Testis (tissue), 2 donors: ENCODE measurements at regions not wholly inside any gene's neighbourhood (a gene's known extent, or its start where the extent isn't known, plus 50 kb on each side); places are given as distances from the start of the nearest gene placed in this dataset.
"Not testable (repeated sequence)": the region's sequence is repeated elsewhere in the genome, so short reads cannot be mapped to it uniquely, and the experiment has no call there.

Source experiments
- DNase-seq: peaks from one replicate; pipeline ENCODE4 v3.0.0-alpha.2; 2019
- H3K27ac ChIP-seq, 2 donors: fragments of 200-600 bp; sonication (generic); one replicate each; pipeline ENCODE4 v1.5.1; 2019
- H3K27me3 ChIP-seq: fragments of 200-600 bp; sonication (generic); one replicate; pipeline ENCODE4 v1.5.1; 2019
- H3K36me3 ChIP-seq: fragments of 200-600 bp; sonication (generic); one replicate; pipeline ENCODE4 v1.5.1; 2017; ENCODE audit warnings: low read depth; ENCODE audit errors: missing control alignments
- H3K4me1 ChIP-seq: fragments of 200-600 bp; sonication (generic); one replicate; pipeline ENCODE4 v1.5.1; 2019
- H3K4me3 ChIP-seq, 2 donors: fragments of 200-600 bp; sonication (generic); one replicate each; pipeline ENCODE4 v1.5.1; 2017 to 2019
- H3K9me3 ChIP-seq: fragments of 200-600 bp; sonication (generic); one replicate; pipeline ENCODE4 v1.5.1; 2017
- CTCF ChIP-seq, 3 experiments: fragments of 450-650 bp in 2 of 3; fragments of 200-600 bp in 1 of 3; sonication (generic) in 1 of 3; IDR thresholded peaks; one replicate each; pipeline ENCODE4 v1.5.1; 2016 to 2019; ENCODE audit warnings: antibody characterized with exemption in 3 of 3, mild to moderate bottlenecking in 2 of 3, moderate library complexity in 1 of 3
- POLR2A ChIP-seq: fragments of 450-650 bp; IDR thresholded peaks from one replicate; pipeline ENCODE4 v1.6.1; 2017; ENCODE audit warnings: antibody characterized with exemption, mild to moderate bottlenecking, moderate library complexity
- WGBS, 2 donors: methylation state at CpG; one replicate each; pipeline ENCODE4 v1.1.5; 2018; 5-methylcytosine and 5-hydroxymethylcytosine counted together
- intact Hi-C: fragments of 100-400 bp; cut with DNase I; formaldehyde crosslinking; loops from one replicate; pipeline ENCODE4 v1.15.1; 2023; ENCODE audit warnings: low total_unique reads

- DNase-seq: no peak
- no peak for TF ChIP-seq POLR2A
- no peak for TF ChIP-seq CTCF (IDR thresholded peaks at IDR 0.05)
- intact Hi-C loops: no loop called here
- no peaks in the 10 kb centered on the region for H3K4me1 ChIP-seq
- no peaks in the 10 kb centered on the region for H3K9me3 ChIP-seq
- H3K4me3 ChIP-seq: no peak overlapping the region
- H3K36me3 ChIP-seq: no peaks in the 10 kb centered on the region
- no peaks in the 10 kb centered on the region for H3K27me3 ChIP-seq
- no peak overlapping the region for H3K27ac ChIP-seq
- whole genome bisulfite sequencing, 2 donors: 83 to 93% methylated on average over 2 of the region's 2 CpGs
Observed at GRCh38 chr10:33016988-33017387, 59.0 kb upstream of the ITGB1 start.

- WGBS, 2 donors: 59 to 66% methylated on average over 3 of the region's 3 CpGs
- DNase-seq: no peak
- Histone ChIP-seq H3K9me3 (no peaks in the 10 kb centered on the region), H3K27me3 (no peaks in the 10 kb centered on the region), H3K4me3 (no peak overlapping the region), H3K27ac (no peak overlapping the region), H3K36me3 (no peaks in the 10 kb centered on the region), H3K4me1 (no peaks in the 10 kb centered on the region)
- intact Hi-C loops: no loop called here
- TF ChIP-seq CTCF (IDR thresholded peaks at IDR 0.05) (no peak), POLR2A (no peak)
Observed at GRCh38 chr10:33015761-33016547, 57.9 kb upstream of the ITGB1 start.

- H3K9me3 ChIP-seq, H3K36me3 ChIP-seq, H3K4me1 ChIP-seq, H3K27me3 ChIP-seq, H3K27ac ChIP-seq, intact Hi-C loops, DNase-seq: not testable (repeated sequence)
- H3K4me3 ChIP-seq: peak overlapping the region in 1 of 2 donors; percentile 36
- 50 to 77% methylated on average over 1 to 20 of the region's 25 CpGs for WGBS, 2 donors
Observed at GRCh38 chr10:33013331-33013730, 55.3 kb upstream of the ITGB1 start.

GRCh38 chr10:33012306-33012705, 54.3 kb upstream of the ITGB1 start:
- intact Hi-C loops: no loop called here
- DNase-seq: no peak

More at GRCh38 chr10:33012306-33012705, 54.3 kb upstream of the ITGB1 start:
- H3K36me3 ChIP-seq: no peaks in the 10 kb centered on the region
- no peak for TF ChIP-seq CTCF (IDR thresholded peaks at IDR 0.05)
- no peak for TF ChIP-seq POLR2A
- no peak overlapping the region for H3K27ac ChIP-seq
- no peaks in the 10 kb centered on the region for H3K4me1 ChIP-seq
- no peak overlapping the region for H3K4me3 ChIP-seq
- no peaks in the 10 kb centered on the region for H3K27me3 ChIP-seq
- 72 to 74% methylated on average over 5 of the region's 5 CpGs for WGBS, 2 donors
- no peaks in the 10 kb centered on the region for H3K9me3 ChIP-seq
